K562 (cell line): ENCODE measurements at regions not wholly inside any gene's neighbourhood (a gene's known extent, or its start where the extent isn't known, plus 50 kb on each side); places are given as distances from the start of the nearest gene placed in this dataset.

Experiments used
- ATAC-seq: fragments of 200-7000 bp; cut with Tn5 transposase; 3 replicates; pipeline ENCODE4 v1.9.1; 2020; ENCODE audit warnings: moderate library complexity
- BruUV-seq: library from RNA; stranded (reverse); fragments of 400-500 nt; replicated peaks from 2 replicates; lab custom pipeline; 2021; lab: Mats Ljungman, UMichigan
- CTCF ChIA-PET: fragments of 300-600 bp; formaldehyde crosslinking; extraction: SDS; loops from one replicate; lab custom pipeline; 2021; ENCODE audit warnings: low intra/inter-chr PET ratio; lab: Yijun Ruan, JAX
- POLR2A ChIA-PET: fragments of 300-600, 350-650 bp; sonication (Branson Sonifier 250); formaldehyde crosslinking; extraction: SDS; loops from one replicate; lab custom pipeline; 2021; ENCODE audit warnings: antibody characterized with exemption, inconsistent platforms; lab: Yijun Ruan, JAX
- DNase-seq, 4 experiments: peaks; one replicate each; pipeline versions ENCODE4 v3.0.0 to v3.0.0-alpha.2; 2011 to 2018; ENCODE audit warnings: low spot score in 3 of 4, mixed read lengths in 3 of 4; ENCODE audit errors: extremely low read depth in 1 of 4
- FAIRE-seq: peaks from 2 replicates; lab custom pipeline; 2011; peaks lifted over from hg19 to GRCh38; lab: Jason Lieb, UNC
- H2AFZ ChIP-seq: 2 replicates; pipeline ENCODE4 v1.6.0; 2011; ENCODE audit warnings: low read depth, low read length, control low read depth, inconsistent platforms
- H3K27ac ChIP-seq: fragments of 200-600 bp; 3 replicates; pipeline ENCODE4 v1.8.0; 2011; ENCODE audit warnings: low read depth, mild to moderate bottlenecking, control low read depth, inconsistent platforms, low read length, moderate library complexity, mixed read lengths; ENCODE audit errors: extremely low read depth
- H3K27me3 ChIP-seq, 2 experiments: fragments of 300-600 bp in 1 of 2; 2 replicates in 1 of 2; 3 replicates in 1 of 2; pipeline versions ENCODE4 v1.6.0 to v1.8.0; 2011; ENCODE audit warnings: inconsistent platforms in 2 of 2, low read length in 2 of 2, mild to moderate bottlenecking in 1 of 2, mixed read lengths in 1 of 2, moderate library complexity in 1 of 2; ENCODE audit not compliant: control insufficient read depth in 2 of 2, insufficient read depth in 2 of 2
- H3K36me3 ChIP-seq: fragments of 300-600 bp; 3 replicates; pipeline ENCODE4 v1.8.0; 2011; ENCODE audit warnings: mild to moderate bottlenecking, low read length, inconsistent platforms; ENCODE audit not compliant: control insufficient read depth, insufficient read depth
- H3K4me1 ChIP-seq, 2 experiments: fragments of 200-600 bp in 1 of 2; replicated peaks in 1 of 2; 2 replicates in 1 of 2; 3 replicates in 1 of 2; pipeline versions ENCODE4 v1.5.1 to v1.8.0; 2011; ENCODE audit warnings: inconsistent platforms in 2 of 2, low read length in 2 of 2, mild to moderate bottlenecking in 1 of 2, mixed read lengths in 1 of 2, moderate library complexity in 1 of 2; ENCODE audit not compliant: control insufficient read depth in 2 of 2, insufficient read depth in 2 of 2
- H3K4me2 ChIP-seq: 2 replicates; pipeline ENCODE4 v1.6.1; 2011; ENCODE audit warnings: low read length, control low read depth, inconsistent platforms, mixed read lengths; ENCODE audit not compliant: insufficient read depth
- H3K4me3 ChIP-seq: fragments of 200-600 bp; sonication (generic), shearing (Covaris generic); 2 replicates; pipeline ENCODE4 v1.5.1; 2016; ENCODE audit warnings: control low read depth, inconsistent platforms
- H3K79me2 ChIP-seq: fragments of 200-600 bp; 3 replicates; pipeline ENCODE4 v1.8.0; 2011; ENCODE audit warnings: low read length, inconsistent platforms; ENCODE audit not compliant: control insufficient read depth, insufficient read depth
- H3K9ac ChIP-seq, 2 experiments: 2 replicates each; pipeline versions ENCODE4 v1.6.0 to v1.6.1; 2011; ENCODE audit warnings: low read depth in 2 of 2, low read length in 2 of 2, control low read depth in 1 of 2, inconsistent platforms in 1 of 2, mild to moderate bottlenecking in 1 of 2, mixed read lengths in 1 of 2; ENCODE audit not compliant: insufficient read depth in 1 of 2
- H3K9me1 ChIP-seq: one replicate; pipeline ENCODE4 v1.6.0; 2011; ENCODE audit warnings: inconsistent platforms, mild to moderate bottlenecking, low read length, moderate library complexity; ENCODE audit not compliant: control insufficient read depth, insufficient read depth
- H3K9me3 ChIP-seq: replicated peaks from 2 replicates; pipeline ENCODE4 v1.5.1; 2011; ENCODE audit warnings: low read depth, low read length, inconsistent platforms; ENCODE audit not compliant: control insufficient read depth, insufficient read depth
- H4K20me1 ChIP-seq: replicated peaks from 2 replicates; pipeline ENCODE4 v1.6.1; 2011; ENCODE audit warnings: low read length, inconsistent platforms, mixed read lengths; ENCODE audit not compliant: control insufficient read depth, insufficient read depth
- HDAC6 ChIP-seq: IDR thresholded peaks from 2 replicates; pipeline ENCODE4 v1.6.1; 2012; ENCODE audit warnings: low read depth, mild to moderate bottlenecking, control low read depth, inconsistent platforms, low read length, moderate library complexity
- NRF1 ChIP-seq, 2 experiments: fragments of 450-650 bp; IDR thresholded peaks in 1 of 2; conservative IDR thresholded peaks in 1 of 2; 2 replicates each; pipeline ENCODE4 v1.6.1; 2014; ENCODE audit warnings: mild to moderate bottlenecking in 2 of 2
- WGBS: fragments of 100-300 bp; shearing (Covaris generic); methylation state at CpG from one replicate; pipeline ENCODE4 v1.1.6; 2016; ENCODE audit warnings: low coverage, mixed read lengths; ENCODE audit not compliant: insufficient coverage; ENCODE audit errors: missing lambda C conversion rate; 5-methylcytosine and 5-hydroxymethylcytosine counted together
- in situ Hi-C: fragments of 300-500 bp; cut with MboI; formaldehyde crosslinking; loops from 4 replicates; pipeline ENCODE4 v1.15.0; 2018; ENCODE audit warnings: inconsistent platforms, mixed read lengths
- intact Hi-C: fragments of 100-400 bp; cut with micrococcal nuclease; formaldehyde crosslinking; loops from 2 replicates; pipeline ENCODE4 v1.14.2; 2022
- TF ChIP-seq, protein P1 (sequence below): sonication (generic); formaldehyde crosslinking; IDR thresholded peaks from 2 replicates; pipeline ENCODE4 v1.8.1; 2022; ENCODE audit warnings: missing genetic modification reagents
- TF ChIP-seq, protein P2 (sequence below): fragments of 450-650 bp; IDR thresholded peaks from 2 replicates; pipeline ENCODE4 v1.7.0; 2016; ENCODE audit warnings: borderline replicate concordance

DNA sequence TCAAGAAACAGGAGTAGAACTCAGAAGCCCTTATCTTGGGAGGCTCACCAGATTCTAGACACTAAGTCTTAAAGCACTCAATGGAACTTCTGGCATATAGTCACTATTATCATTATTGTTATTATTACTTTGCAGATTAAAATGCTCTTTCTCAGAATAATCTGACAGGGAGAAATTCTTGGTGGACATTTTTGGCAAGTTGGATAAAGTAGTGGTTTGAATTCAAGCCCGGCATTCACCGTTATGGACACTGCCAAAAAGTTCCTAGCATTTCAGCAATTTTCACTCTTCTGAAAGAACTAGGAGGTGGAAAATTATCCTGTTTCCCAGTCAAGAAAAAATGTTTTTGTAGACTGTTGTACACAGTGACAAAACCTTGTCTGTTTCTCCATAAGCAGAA lies 179.6 kb upstream of the ISX start:
- Histone ChIP-seq H3K27ac (no peak overlapping the region), H3K36me3 (no peaks in the 10 kb centered on the region), H3K4me3 (no peak overlapping the region), H3K9me3 (no peaks in the 10 kb centered on the region), H3K4me2 (no peak overlapping the region), H3K9ac (no peak overlapping the region), H3K79me2 (no peaks in the 10 kb centered on the region), H3K27me3 (no peaks in the 10 kb centered on the region), H2AFZ (no peak overlapping the region), H4K20me1 (no peaks in the 10 kb centered on the region), H3K9me1 (no peaks in the 10 kb centered on the region), H3K4me1 (no peaks in the 10 kb centered on the region)
- no TSS peak for BruUV-seq
- no peak for DNase-seq
- intact Hi-C loops (no loop called here), in situ Hi-C loops (no loop called here)
- TF ChIP-seq HDAC6 (no peak), NRF1 (conservative IDR thresholded peaks at IDR 0.05 in 1 of 2, IDR thresholded peaks at IDR 0.05 in 1 of 2) (no peak)
- TF ChIP-seq, protein P1, sequence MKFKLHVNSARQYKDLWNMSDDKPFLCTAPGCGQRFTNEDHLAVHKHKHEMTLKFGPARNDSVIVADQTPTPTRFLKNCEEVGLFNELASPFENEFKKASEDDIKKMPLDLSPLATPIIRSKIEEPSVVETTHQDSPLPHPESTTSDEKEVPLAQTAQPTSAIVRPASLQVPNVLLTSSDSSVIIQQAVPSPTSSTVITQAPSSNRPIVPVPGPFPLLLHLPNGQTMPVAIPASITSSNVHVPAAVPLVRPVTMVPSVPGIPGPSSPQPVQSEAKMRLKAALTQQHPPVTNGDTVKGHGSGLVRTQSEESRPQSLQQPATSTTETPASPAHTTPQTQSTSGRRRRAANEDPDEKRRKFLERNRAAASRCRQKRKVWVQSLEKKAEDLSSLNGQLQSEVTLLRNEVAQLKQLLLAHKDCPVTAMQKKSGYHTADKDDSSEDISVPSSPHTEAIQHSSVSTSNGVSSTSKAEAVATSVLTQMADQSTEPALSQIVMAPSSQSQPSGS (CRISPR knock-in tag) = no peak
- TF ChIP-seq, protein P2, sequence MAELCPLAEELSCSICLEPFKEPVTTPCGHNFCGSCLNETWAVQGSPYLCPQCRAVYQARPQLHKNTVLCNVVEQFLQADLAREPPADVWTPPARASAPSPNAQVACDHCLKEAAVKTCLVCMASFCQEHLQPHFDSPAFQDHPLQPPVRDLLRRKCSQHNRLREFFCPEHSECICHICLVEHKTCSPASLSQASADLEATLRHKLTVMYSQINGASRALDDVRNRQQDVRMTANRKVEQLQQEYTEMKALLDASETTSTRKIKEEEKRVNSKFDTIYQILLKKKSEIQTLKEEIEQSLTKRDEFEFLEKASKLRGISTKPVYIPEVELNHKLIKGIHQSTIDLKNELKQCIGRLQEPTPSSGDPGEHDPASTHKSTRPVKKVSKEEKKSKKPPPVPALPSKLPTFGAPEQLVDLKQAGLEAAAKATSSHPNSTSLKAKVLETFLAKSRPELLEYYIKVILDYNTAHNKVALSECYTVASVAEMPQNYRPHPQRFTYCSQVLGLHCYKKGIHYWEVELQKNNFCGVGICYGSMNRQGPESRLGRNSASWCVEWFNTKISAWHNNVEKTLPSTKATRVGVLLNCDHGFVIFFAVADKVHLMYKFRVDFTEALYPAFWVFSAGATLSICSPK = no peak
- ChIA-PET CTCF (no interaction called here), POLR2A (no interaction called here)
- no peak for FAIRE-seq
- ATAC-seq = no peak
- whole genome bisulfite sequencing = 0% methylated on average over 2 of the region's 2 CpGs
